ENCODE measurements at regions not wholly inside any gene's neighbourhood (a gene's known extent, or its start where the extent isn't known, plus 50 kb on each side); places are given as distances from the start of the nearest gene placed in this dataset.

DNA sequence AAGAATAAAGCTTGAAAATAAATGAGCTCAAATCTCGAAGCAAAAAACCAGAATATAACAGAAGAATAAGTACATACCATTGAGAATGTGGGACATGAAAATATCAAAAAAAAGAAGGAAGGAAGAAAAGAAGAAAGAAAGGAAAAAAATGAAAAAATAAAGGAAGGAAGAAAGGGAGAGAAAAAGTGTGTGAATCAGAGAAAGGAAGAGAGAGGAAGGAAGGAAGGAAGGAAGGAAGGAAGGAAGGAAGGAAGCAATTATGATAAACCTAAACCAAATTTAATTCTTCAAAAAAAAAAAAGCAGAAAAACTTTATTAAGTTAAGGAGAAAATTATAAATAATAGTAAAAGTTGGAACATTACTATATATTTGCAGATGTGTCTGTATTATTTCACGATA, 949.8 kb downstream of the NLGN4X start:
- no peak for DNase-seq

DNA sequence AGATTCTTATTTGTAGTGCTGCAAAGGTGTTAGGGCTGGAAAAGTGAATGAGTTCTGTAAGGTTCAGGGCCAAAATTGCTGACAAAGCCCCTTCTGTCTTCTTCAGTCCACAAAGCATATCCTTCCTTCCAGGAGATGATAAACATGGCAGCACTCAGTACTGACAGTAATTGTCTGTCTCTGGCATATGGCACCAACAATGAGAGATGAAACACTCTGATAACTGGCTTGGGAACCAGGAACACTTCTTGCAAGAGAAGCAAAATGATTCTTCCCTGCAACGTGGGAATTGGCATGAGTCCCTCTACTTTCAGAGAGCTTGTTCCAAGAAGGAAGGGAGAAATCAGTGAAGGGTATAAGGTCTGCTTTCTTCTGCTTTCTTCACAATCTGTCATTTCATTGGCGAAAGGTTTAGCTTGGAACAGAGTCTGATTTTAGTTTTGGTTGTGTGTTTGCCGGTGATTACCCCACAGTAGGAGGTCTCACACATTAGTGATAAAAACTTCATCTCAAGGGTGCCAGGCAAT, 963.3 kb downstream of the NLGN4X start:
- no peak for DNase-seq

DNA sequence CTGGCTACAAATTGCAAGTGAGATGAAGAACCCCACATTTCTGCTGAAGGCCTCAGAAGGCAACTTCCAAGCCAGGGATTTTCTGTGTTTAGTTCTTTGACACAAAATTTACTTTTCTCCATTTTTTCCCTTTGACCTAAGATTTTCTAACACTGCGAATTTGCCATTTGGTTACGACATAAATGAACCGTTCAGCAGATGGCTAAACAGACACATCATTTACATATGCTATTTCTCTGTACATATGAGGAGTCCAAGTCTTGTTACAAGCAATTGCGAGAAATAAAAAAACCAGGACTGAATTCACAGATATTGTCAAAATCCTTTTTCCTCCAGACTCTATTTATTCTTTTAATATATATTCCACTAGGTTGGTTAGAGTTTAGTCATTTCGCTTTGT, 978.6 kb downstream of the NLGN4X start:
- no peak for DNase-seq

DNA sequence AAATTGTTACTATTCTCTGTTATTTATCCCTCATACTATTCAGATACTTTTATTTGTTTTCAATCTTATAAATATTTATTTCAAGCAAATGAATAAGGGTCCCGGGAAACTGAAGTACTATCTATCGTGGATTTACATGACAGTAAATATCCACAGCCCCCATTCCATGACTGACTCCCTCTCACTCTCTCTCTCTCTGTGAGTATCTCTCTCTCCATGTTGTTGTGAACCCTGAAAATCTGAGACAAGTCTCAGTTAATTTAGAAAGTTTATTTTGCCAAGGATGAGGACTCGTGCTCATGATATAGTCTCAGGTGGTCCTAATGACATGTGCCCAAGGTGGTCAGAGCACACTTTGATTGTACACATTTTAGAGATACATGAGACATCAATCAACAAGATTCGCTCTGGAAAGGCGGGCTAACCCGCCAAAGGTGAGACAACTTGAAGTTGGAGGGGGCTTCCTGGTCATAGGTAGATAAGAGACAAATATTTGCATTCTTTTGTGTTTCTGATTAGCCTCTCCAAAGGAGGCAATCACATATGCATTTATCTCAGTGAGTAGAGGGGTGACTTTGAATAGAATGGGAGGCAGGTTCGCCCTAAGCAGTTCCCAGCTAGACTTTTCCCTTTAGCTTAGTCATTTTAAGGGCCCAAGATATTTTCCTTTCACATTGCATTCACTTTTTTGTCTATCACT, 986.4 kb downstream of the NLGN4X start:
- no peak for DNase-seq

DNA sequence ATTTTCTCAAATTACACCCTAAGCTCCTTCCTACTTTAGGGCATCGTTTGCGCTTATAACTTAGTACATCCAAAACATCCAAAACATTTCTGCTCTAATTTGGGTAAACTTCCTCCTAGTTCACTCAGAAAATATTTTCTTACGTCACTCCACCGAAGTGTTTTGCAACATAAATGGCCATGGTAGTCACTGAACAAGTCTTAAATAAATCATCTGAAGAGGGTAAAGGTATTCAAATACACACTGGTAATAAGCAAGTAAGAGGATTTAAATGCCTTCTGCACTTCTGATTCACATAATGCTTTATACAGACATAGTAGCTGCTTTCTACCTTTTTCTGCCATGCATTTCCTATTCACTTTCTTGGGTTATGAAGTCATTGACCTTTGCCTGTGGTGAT, 991.9 kb downstream of the NLGN4X start:
- DNase-seq = no peak

DNA sequence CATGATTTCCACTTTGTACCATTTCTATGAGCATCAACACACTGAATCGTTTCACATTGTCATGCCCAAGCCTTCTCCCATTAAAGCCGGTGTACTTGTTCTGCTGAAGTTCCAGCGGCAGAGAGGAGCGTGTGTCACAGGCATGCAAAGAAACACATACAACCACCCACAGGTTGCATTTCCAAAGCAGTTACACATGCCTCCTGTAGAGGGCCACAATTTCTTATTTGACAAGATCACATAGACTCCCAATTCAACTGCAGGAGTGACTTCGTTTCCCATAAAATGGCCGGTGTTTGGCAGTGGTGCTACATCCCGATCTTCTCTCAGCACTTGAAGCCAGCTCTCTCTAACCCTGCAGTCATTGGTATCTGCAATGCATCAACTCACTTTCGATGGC, 992.6 kb downstream of the NLGN4X start:
- peak; percentile 20 for DNase-seq

DNA sequence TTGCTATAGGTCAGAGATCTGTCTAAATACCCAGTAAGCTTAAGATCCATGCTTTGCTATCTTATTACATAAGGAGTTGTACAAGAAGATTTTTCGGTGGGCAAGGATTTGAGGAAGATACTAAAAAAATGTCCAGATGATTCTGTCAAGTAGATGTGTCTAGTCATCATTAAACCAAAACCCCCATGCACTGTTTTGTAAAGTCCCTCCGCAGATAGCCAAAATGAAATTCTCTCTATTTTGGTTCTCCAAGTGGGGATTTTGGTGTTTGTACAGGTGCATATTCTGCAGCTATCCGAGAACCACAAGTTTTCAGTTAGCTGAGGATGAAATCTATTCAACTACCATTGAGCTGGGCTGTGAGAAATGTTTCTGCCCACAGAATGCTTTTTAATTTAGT, 994.8 kb downstream of the NLGN4X start:
- no peak for DNase-seq

DNA sequence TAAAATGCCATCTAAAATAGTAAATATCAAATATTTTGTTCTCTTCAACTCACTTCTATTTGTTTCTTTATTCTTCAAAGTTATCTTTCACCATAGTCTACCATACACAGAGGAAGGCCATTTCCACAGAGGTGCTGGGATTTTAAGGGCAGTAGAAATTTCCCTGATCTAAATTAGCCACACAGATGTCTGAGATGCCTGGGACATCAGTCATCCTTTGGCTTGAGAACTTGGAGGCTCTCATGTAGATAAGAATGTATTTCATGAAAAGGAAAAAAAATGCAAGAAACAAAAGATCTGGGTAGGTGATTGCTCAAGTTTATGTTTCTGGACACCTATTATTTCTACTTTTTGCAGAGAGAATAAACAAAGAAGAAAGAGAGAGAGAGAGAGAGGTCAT, 1008.2 kb downstream of the NLGN4X start:
- DNase-seq = no peak

DNA sequence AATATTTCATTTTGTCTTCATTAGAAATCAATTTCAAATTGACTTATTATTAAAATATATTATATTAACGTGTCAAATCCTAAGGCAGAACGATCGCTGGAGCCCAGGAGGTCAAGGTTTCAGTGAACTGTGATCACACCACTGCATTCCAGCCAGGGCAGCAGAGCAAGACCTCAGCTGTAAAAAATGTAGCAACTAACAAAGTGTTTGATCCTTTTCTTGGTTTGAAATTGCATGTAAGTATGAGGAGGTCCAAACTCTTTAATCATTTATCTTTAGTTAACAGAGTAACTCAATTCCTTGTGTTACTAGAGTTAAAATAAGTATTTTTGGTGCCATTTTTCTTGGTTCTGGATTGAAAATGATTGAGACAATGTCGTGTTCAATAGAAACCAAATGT, 1033.9 kb downstream of the NLGN4X start:
- no peak for DNase-seq

DNA sequence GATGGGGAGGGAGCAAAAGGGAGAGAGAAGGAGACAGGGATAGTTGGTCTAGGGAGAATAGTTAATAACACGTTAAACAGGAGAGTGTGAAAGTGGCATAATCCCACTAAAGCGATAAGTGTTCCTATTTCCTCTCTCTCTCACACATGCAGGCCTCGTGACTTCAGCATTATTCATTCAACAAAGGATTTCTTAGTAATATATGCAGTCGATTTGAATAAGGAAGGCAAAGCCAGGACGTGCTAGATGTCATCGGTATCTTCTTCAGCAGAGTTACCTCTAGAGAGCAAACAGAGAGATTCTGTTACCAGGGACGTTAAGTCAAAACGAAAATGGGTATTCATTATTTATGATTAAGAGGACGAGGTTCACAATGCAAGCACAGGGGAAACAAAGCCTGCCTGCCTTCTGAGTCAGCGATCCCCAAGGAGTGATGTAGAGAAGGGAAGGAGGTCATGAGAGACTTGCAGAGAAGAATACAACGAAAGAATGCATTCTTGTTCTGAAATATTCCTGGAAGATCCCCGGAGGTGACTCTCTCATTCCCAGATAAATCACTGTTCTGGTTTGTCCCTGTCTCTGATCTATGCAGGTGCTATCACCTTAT, 1048.4 kb downstream of the NLGN4X start:
- DNase-seq = no peak

DNA sequence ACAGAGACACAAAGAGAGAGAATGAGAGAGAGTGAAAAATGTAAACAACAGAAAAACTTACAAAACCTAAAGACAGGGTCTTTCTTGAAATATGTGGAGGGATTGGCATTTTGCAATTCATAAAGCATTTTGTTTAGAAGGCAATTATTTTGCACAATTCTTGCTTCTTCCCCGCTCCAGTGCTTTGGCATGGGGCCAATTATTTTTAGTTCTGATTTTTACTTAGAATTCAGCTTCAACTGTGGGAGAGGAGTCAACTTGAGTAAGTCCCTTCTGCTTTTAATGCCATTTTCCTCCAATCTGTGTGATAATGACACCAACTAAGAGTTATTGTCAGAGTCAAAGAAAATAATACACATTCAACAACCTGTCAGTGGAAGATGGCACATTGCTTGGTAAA, 1051.9 kb downstream of the NLGN4X start:
- DNase-seq = no peak

DNA sequence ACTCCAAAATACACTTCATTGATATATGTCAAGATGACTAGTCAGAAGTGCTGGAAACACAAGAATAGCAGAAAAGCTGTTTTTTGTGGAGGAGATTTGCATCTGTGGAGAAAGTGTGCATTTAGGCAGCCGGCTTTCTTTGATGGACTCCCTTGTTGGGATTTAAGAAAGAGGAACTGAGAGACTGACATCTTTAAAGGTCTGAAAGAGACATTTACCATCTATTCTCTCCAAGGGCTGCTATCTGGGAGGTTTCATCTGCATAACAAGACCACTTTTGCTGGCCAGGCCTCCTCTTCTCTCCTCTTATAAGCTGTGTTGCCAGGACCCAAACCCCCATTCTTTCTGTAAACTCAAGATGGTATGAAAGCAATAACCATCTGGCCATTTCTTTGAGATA, 1065.0 kb downstream of the NLGN4X start:
- no peak for DNase-seq

DNA sequence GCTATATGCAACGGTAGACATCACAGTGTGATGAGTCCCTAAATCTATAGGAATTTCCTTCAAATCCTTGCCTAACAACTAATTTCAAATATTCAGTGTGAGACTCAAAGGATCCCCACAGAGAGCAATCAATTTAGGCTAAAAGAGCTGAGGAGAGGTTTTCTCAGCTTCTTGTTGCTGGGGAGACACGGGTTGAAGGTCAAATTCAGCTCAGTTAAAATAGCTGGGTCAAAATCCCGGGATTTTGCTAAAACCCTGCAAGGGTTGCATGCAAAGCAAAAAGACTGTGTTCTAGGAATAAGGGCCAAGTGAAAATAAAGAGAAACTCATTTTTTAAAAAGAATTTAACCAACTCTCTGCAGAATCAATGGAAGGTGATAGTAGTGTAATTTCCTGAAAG, 1073.4 kb downstream of the NLGN4X start:
- DNase-seq = no peak

DNA sequence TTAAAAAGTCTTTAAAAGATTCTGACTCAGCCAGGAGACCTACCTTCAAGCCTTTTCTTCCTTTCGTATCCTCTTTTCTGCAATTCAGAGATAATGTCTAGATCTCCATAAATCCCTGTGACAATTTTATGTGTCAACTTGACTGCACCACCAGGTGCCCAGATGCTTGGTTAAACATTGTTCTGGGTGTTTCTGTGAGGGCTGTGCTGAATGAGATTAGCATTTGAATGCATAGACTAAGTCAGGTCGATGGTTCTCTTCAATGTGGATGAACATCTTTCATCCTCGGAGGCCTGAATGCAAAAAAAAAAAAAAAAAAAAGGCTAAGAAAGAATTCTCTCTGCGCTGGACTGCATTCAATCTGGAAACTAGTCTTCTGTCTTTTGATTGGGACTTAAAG, 1082.7 kb downstream of the NLGN4X start:
- no peak for DNase-seq

DNA sequence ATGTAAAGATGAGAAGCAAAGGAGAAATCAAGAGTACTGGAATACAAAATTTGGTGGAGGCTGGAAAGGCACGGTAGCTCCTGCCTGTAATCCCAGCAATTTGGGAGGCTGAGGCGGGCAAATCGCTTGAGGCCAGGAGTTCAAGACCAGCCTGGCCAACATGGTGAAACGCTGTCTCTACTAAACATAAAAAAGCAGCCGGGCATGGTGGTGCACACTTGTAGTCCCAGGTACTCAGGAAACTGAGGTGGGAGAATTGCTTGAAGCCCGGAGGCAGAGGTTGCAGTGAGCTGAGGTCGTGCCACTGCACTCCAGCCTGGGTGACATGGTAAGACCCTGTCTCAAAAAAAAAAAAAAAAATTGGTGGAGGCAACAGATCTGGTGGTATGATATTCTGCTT, 1086.0 kb downstream of the NLGN4X start:
- no peak for DNase-seq

DNA sequence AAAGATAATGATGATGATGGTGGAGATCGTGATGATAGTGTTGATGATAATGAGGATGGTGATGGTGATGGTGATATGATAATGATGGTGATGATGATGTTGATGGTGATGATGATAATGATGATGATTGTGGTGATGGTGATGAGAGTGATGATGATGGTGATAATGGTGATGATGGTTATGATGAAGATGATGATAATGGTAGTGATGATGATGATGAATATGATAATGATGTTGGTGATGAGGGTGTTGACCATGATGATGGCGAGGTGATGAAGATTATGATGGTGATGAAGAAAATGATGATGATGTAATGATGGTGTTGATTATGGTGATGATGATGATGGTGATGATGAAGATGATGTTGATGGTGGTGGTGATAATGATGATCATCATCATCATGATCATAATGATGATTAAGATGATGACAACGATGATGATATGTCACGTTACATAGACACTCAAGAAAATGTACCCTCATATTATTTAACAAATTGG, 1106.4 kb downstream of the NLGN4X start:
- no peak for DNase-seq

DNA sequence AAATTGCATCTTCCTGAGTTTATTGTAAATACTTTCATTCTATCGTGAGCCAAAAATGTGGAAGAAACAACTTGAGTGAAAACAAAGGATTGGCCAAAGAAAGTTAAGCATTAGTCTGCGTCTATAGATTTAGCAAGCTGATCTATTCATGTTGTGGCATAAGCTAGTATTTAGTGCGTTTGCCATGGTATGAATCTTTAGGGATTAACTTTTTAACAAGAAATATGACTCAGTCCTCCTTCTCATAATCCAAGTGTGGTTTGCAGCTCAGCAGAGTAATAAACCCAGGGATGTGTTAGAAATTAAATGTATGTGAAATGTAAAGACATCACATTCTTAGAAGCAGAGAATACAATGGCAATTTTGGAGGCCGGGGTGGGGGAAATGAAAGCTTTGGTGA, 1110.9 kb downstream of the NLGN4X start:
- DNase-seq = no peak

DNA sequence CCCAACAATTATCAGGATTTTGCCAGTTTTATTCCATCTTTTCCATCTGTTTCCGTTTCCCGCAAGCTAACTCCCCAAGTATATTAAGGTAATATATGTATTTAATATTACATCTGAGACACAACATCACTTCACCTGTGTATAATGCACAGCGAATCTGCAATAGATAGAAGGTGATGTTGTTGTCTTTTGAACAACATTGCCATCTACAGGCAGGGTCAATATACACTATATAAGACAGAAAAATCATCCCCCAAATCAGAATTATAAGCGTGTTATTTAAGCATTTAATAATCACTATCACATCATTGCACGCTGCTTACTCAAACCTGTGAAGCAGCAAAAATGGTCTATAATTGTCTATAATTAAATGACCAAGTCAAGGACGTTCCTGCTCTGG, 1115.5 kb downstream of the NLGN4X start:
- no peak for DNase-seq

DNA sequence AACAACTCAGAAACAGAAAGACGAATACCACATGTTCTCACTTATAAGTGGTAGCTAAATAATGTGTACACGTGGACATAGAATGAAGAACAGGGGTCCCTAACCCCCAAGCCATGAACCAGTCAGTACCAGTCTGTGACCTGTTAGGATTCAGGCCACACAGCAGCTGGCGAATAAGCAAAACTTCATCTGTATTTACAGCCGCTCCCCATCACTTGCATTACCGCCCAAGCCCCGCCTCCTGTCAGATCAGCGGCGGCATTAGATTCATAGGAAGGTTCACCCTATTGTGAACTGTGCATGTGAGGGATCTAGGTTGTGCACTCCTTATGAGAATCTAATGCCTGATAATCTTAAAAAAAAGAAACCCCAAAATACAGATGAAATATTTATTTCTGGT, 1128.7 kb downstream of the NLGN4X start:
- no peak for DNase-seq

DNA sequence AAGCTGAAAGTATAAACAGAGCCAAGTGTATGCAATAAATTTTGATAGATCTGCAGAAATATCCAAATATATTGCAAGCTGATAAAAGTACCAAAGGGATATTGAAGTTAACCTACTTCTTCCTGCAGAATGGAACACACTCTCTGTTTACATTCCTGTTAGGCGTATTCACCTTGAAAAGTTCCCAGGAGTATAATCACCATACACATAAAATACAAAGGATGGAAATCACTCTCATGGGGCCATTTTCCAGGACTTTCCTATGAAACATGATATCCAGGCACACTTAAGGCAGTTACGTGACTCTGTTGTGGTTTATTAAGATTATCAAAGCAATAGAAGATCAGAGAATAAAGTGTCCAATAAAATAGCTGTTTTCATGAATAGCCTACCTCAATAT, 1142.3 kb downstream of the NLGN4X start:
- DNase-seq = no peak

DNA sequence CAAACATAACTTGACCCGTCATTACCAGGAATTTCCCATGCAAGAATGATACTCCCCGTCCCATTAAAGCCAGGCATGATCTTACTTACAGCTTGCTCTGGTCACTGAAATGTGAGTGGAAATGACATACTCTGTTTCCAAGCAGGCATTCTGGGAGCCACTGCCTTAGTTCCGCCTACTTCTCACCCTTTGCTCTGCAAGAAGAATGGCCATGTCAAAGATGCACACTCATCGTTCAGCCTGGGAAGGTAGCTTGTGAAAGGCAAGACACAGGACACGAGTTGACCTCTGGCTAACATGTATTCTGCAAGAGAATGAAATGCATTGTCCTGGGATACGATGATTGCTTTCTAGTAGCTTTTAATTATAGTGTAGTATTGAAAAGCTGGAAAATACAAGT, 1144.4 kb downstream of the NLGN4X start:
- no peak for DNase-seq

DNA sequence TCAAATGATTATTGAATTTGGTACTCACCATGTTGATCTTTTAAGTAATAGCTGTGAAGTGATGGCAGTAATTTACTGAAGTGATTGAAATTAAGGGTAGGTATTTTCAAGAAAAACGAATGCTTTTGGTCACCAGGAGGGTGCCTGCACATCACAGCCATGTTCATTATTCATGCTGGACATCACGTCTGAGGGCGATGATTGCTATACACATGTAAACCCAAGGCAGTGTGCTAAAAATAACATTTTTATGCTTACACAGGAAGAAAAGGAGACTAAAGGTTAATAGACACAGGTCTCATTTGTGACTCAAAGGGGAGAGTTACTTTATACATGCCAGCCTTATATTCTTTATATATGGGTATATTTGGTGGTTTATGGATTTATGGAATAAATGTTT, 1146.0 kb downstream of the NLGN4X start:
- no peak for DNase-seq

DNA sequence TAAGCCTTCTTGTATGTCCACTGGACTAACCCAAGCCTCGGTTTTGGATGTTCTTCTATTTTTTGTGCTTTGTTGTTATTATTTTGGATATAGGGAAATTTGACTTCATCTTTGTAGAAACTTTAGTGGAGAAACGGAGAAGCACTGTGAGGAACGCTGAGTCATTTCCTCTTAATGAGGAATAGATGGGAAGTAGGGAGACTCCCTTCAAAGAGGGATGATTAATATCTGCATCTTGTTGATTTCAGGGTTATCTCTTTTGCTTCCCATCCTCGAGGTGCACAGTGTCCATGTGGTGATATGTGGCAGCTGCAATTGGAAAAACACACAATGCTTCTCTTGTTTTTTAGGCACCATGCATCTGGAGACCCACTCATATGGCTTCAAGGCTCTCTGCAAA, 1147.9 kb downstream of the NLGN4X start:
- no peak for DNase-seq

DNA sequence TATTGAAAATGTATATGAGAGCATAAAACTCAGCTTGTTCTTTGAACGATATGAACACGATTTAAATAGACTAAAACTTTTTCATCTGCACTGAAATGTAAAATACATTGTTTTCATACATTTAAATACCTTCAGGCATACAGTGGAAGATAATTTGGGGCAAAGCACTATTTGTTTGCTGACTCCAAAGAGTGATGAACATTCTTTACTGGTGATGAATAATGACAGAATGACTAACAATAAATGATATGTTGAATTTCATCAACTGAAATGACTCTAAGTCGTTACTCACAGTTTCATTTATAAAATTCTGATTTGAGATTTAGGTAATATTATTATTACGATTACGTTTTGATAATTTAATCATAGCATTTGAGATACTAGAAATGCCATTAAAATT, 1160.1 kb downstream of the NLGN4X start:
- no peak for DNase-seq

DNA sequence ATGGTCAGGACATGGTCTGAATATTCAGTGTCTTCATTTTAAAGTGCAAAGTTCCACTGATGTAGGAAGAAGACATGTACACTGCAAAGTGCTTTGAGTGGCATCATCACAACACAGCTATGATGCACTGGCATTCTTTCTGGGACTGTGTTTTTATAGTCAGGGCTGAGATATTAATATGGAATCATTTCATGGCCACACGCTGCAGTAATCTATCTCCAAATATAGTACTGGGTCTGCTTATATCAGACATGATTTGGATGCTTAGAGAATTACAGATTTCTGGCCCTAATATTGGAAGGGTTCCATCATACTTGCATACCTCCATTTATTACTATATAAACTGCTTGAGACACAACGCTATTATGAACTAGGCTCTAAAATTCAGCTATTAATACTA, 1170.9 kb downstream of the NLGN4X start:
- DNase-seq = no peak
